SU-DHL-6 (cell line): ENCODE measurements at regions not wholly inside any gene's neighbourhood (a gene's known extent, or its start where the extent isn't known, plus 50 kb on each side); places are given as distances from the start of the nearest gene placed in this dataset.

Experiments used
- H2AFZ ChIP-seq: fragments of 200-600 bp; sonication (generic); 2 replicates; pipeline ENCODE4 v1.6.1; 2014; ENCODE audit warnings: low read depth, mild to moderate bottlenecking, moderate library complexity, mixed read lengths, antibody characterized with exemption, low read length; ENCODE audit not compliant: severe bottlenecking
- H3F3A ChIP-seq: fragments of 200-600 bp; shearing (Covaris generic); 2 replicates; pipeline ENCODE4 v1.6.0; 2016; ENCODE audit warnings: antibody characterized with exemption, mild to moderate bottlenecking; ENCODE audit not compliant: insufficient read depth
- H3K27ac ChIP-seq: fragments of 200-600 bp; sonication (generic); 2 replicates; pipeline ENCODE4 v1.5.1; 2016; ENCODE audit warnings: low read depth, mild to moderate bottlenecking, low read length, moderate library complexity, mixed read lengths
- H3K27me3 ChIP-seq: fragments of 200-600 bp; sonication (generic), shearing (Covaris generic); 2 replicates; pipeline ENCODE4 v1.6.0; 2014; ENCODE audit warnings: mild to moderate bottlenecking, low read length
- H3K36me3 ChIP-seq: fragments of 200-600 bp; sonication (generic); 2 replicates; pipeline ENCODE4 v1.6.1; 2014; ENCODE audit warnings: mild to moderate bottlenecking, low read length, mixed read lengths
- H3K4me2 ChIP-seq: fragments of 300-600, 200-600 bp; shearing (Covaris generic), sonication (generic); 2 replicates; pipeline ENCODE4 v1.6.0; 2014; ENCODE audit warnings: low read length, low read depth, mild to moderate bottlenecking; ENCODE audit not compliant: poor library complexity, severe bottlenecking
- H3K4me3 ChIP-seq: fragments of 200-600 bp; sonication (generic); 2 replicates; pipeline ENCODE4 v1.5.1; 2014; ENCODE audit warnings: antibody characterized with exemption, low read length, mild to moderate bottlenecking, mixed read lengths; ENCODE audit not compliant: insufficient read depth, poor library complexity, severe bottlenecking
- H3K79me2 ChIP-seq: fragments of 200-600 bp; sonication (generic); 2 replicates; pipeline ENCODE4 v1.6.1; 2014; ENCODE audit warnings: mild to moderate bottlenecking, low read length, moderate library complexity; ENCODE audit not compliant: insufficient read depth
- H3K9ac ChIP-seq: fragments of 200-600 bp; sonication (generic); 2 replicates; pipeline ENCODE4 v1.7.0; 2014; ENCODE audit warnings: mild to moderate bottlenecking, low read length
- H3K9me2 ChIP-seq: fragments of 200-600 bp; sonication (generic); replicated peaks from 2 replicates; pipeline ENCODE4 v1.6.1; 2014; ENCODE audit warnings: low read length; ENCODE audit not compliant: insufficient read depth
- H3K9me3 ChIP-seq: fragments of 200-600 bp; sonication (generic); 2 replicates; pipeline ENCODE4 v1.6.1; 2014; ENCODE audit warnings: low read length, mixed read lengths; ENCODE audit not compliant: insufficient read depth
- H4K20me1 ChIP-seq: fragments of 200-600 bp; sonication (generic); 2 replicates; pipeline ENCODE4 v1.6.1; 2014; ENCODE audit warnings: low read depth, mild to moderate bottlenecking, antibody characterized with exemption, low read length, moderate library complexity, mixed read lengths
- EZH2phosphoT487 ChIP-seq: fragments of 200-600 bp; sonication (generic), shearing (Covaris generic); conservative IDR thresholded peaks from 2 replicates; pipeline ENCODE4 v1.6.1; 2018; ENCODE audit warnings: mild to moderate bottlenecking, antibody characterized with exemption, low read length, moderate library complexity, mixed read lengths
- TF ChIP-seq, protein P1 (sequence below): fragments of 200-600 bp; sonication (generic); IDR thresholded peaks from one replicate; pipeline ENCODE4 v1.5.1; 2017; ENCODE audit warnings: antibody characterized with exemption, mild to moderate bottlenecking, low read length, moderate library complexity; ENCODE audit not compliant: insufficient read depth, poor library complexity, severe bottlenecking

DNA sequence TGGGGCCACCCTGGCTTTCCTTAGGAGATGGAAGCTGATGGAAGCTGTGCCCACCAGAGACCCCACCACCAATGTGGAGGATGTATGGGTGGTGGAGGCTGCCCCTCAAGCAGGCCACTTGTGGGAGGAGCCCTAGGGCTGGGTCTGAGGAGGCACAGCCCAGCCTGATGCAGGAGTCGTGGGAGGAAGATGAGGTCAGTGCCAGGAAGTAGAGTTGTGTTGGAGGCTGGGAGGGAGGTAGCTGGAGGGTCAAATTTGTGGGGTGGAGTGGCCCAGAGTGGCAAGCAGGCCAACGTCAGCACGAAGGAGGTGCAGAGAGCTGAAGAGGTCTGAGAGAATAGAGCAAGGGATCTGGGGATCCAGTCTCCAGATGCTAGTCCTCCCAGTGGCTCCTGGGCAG lies 119.0 kb upstream of the USP24 start:
- Histone ChIP-seq H3K36me3 (no peaks in the 10 kb centered on the region), H3K27me3 (no peaks in the 10 kb centered on the region), H4K20me1 (no peaks in the 10 kb centered on the region), H3K9me3 (no peaks in the 10 kb centered on the region), H3K9ac (no peak overlapping the region), H3K79me2 (no peaks in the 10 kb centered on the region), H3K27ac (no peak overlapping the region), H3K9me2 (no peaks in the 10 kb centered on the region), H3F3A (no peaks in the 10 kb centered on the region), H2AFZ (no peak overlapping the region), H3K4me3 (no peak overlapping the region), H3K4me2 (no peak overlapping the region)
- TF ChIP-seq, protein P1, sequence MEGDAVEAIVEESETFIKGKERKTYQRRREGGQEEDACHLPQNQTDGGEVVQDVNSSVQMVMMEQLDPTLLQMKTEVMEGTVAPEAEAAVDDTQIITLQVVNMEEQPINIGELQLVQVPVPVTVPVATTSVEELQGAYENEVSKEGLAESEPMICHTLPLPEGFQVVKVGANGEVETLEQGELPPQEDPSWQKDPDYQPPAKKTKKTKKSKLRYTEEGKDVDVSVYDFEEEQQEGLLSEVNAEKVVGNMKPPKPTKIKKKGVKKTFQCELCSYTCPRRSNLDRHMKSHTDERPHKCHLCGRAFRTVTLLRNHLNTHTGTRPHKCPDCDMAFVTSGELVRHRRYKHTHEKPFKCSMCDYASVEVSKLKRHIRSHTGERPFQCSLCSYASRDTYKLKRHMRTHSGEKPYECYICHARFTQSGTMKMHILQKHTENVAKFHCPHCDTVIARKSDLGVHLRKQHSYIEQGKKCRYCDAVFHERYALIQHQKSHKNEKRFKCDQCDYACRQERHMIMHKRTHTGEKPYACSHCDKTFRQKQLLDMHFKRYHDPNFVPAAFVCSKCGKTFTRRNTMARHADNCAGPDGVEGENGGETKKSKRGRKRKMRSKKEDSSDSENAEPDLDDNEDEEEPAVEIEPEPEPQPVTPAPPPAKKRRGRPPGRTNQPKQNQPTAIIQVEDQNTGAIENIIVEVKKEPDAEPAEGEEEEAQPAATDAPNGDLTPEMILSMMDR: no peak
- TF ChIP-seq EZH2phosphoT487: no peak

DNA sequence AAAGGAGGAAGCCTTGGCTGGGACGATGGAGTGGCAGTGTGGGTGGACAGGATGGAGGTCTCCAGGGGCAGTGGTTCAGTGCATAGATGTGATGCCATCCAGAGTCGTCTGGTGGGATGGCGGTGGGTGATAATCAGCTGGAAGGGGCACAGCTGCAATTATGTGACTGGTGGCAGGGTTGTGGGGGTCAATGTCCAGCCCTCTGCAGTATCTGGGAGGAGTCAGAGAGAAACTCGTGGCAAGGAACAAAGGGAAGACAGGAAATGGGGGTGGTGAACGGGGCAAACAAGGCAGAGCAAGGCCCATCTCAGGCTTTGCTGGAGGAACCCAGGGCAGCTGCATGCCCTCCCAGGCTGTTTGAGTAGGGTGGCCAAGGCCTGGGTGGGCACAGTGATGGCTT lies 118.3 kb upstream of the USP24 start:
- Histone ChIP-seq H4K20me1 (no peaks in the 10 kb centered on the region), H3K79me2 (no peaks in the 10 kb centered on the region), H3K27ac (no peak overlapping the region), H2AFZ (no peak overlapping the region), H3K4me2 (no peak overlapping the region), H3K27me3 (no peaks in the 10 kb centered on the region), H3K9ac (no peak overlapping the region), H3K4me3 (no peak overlapping the region), H3K36me3 (no peaks in the 10 kb centered on the region), H3K9me2 (no peaks in the 10 kb centered on the region), H3K9me3 (no peaks in the 10 kb centered on the region), H3F3A (no peaks in the 10 kb centered on the region)
- no peak for TF ChIP-seq EZH2phosphoT487
- TF ChIP-seq, protein P1: no peak

DNA sequence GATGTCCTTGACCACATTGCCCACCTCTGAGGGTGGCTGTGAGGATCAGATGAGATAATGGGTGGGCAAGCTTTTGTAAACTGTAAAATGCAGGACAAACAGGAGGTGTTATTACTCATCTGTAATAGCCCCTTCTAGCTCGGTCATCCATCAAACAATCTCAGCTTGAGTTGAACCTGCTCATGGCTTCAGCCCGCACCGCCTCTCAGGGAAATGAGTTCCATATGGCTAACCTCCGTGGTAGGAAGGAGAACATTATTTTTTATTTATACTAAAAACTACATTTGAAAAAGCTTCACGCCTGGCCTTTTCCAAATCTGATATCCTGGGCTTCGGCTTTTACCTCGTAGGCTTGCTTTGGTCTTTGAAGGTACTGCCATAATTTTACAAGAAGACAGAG lies 116.2 kb upstream of the USP24 start:
- Histone ChIP-seq H3K27ac (no peak overlapping the region), H3K36me3 (no peaks in the 10 kb centered on the region), H3K9me3 (no peaks in the 10 kb centered on the region), H2AFZ (no peak overlapping the region), H3F3A (no peaks in the 10 kb centered on the region), H3K9me2 (no peaks in the 10 kb centered on the region), H3K4me2 (no peak overlapping the region), H3K4me3 (no peak overlapping the region), H3K27me3 (no peaks in the 10 kb centered on the region), H3K9ac (no peak overlapping the region), H3K79me2 (no peaks in the 10 kb centered on the region), H4K20me1 (no peaks in the 10 kb centered on the region)
- TF ChIP-seq EZH2phosphoT487: no peak
- TF ChIP-seq, protein P1: no peak
